ENCODE measurements at regions not wholly inside any gene's neighbourhood (a gene's known extent, or its start where the extent isn't known, plus 50 kb on each side); places are given as distances from the start of the nearest gene placed in this dataset.

DNA sequence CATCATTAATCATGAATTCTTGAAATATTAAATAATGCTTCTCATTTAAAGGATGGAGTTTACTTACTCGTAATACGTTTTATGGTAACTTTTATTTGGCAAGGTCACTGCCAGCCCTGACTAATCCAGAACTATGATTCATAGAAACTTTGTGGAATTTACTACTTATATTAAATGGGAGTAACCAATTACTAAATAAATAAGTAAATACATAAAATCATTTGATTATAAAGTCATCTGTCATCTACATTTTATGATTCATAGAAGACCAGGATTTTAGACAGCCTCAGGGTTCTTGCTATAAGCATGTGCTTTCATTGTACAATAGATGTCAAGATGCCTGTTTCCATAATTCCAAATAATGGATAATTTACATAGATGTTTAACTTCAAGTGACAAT lies 611.1 kb downstream of the TBC1D4 start:
- no peak for DNase-seq (ENCODE audit: low read depth)

- no peak for DNase-seq (ENCODE audit: low read depth)
Measured at GRCh38 chr13:74869846-74870245, 612.1 kb downstream of the TBC1D4 start.

DNA sequence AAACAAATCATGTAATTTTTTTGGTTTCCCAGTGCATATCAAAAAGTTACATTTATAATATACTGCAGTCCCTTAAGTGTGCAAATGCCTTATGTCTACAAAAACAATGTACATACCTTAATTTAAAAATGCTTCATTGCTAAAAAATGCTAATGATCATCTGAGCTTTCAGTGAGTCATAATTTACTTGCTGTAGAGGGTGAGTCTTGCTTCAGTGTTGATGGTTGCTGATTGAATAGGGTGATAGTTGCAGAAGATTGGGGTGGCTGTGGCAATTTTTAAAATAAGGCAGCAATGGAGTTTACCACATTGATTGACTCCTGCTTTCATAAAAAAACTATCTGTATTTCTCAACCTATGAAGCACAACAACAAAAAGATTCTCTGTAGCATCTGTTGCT lies 613.9 kb downstream of the TBC1D4 start:
- DNase-seq (ENCODE audit: low read depth), result no peak

GRCh38 chr13:74867460-74867859 lies 614.5 kb downstream of the TBC1D4 start:
- DNase-seq (ENCODE audit: low read depth), result peak; percentile 46

DNA sequence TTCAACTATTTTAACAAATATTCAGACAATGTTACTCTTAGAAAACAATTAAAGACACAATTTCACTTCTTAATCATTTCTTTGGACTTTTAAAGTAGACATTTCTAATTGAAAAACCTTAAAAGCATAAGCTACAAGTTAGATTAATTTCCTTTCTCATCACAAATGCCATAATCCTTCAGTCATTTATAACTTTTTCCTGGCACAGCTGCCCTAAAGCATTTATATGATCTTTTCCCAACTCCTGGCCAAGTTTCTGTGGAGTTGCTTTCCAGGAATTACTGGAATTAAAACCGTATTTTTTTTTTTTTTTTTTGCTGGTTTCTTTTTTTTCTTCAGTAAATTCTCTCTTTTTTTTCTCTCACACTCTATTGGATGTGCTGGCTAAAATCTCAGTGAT lies 615.9 kb downstream of the TBC1D4 start:
- no peak for DNase-seq (ENCODE audit: low read depth)

DNA sequence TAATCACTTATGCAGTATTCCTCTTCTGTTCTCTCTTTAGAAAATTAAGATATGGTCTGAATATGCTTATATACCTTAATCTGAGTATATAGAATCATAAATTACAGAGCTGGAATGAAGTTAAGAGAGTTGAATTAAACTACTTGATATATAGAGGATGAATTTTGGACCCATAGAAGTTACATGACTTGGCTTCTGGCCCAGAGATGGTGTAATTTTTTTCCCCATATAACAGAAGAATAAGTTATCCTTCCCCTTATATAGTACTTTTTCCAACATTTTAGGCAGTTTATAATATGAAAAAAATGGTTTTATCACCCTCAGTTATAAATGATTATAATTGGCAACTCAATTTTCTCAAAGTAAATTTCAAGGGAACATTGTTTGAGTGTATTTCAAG lies 616.3 kb downstream of the TBC1D4 start:
- DNase-seq (ENCODE audit: low read depth), result no peak

- DNase-seq (ENCODE audit: low read depth), result no peak
Measured at GRCh38 chr13:74860789-74861188, 621.2 kb downstream of the TBC1D4 start.

DNA sequence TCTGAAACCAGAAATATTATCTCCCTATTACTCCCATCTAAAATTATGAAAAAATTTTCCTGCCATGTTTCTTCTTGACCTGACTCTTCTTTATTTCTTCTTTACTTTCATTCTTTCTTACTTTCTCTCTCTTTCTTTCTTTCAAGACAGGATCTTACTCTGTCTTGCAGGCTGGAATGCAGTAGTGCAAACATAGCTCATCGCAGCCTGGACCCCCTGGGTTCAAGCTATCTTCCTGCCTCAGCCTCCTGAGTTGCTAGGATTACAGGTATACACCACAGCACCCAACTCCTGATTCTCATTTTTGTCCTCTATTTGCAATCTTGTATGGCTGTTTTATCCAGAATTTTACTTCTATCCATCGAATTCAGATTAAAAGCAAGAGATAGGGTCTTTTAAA lies 631.1 kb downstream of the TBC1D4 start:
- DNase-seq (ENCODE audit: low read depth), result no peak

GRCh38 chr13:74847966-74848365 lies 634.0 kb downstream of the TBC1D4 start:
- DNase-seq (ENCODE audit: low read depth), result no peak

GRCh38 chr13:74845806-74846205 lies 636.2 kb downstream of the TBC1D4 start:
- no peak for DNase-seq (ENCODE audit: low read depth)

- no peak for DNase-seq (ENCODE audit: low read depth)
Measured at GRCh38 chr13:74841651-74842050, 640.3 kb downstream of the TBC1D4 start.

DNA sequence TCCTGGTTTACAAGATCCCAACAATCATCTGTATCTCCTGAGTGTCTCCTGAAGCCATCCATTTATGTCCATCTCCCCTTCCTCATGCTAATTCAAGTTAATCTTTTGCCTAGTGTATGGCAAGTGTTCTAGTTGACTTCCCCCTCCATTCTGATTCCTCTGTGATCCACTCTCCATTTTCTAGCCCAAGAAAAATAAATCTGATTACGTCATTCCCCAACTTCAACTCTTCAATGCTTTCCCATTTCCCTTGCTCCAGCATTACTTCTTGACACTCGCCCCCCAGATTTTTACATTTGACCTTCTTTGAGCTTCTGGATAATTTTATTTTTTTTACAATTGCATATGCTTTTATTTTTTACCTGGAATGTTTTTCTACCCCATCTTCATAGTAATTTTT lies 640.8 kb downstream of the TBC1D4 start:
- no peak for DNase-seq (ENCODE audit: low read depth)

- peak; percentile 19 for DNase-seq (ENCODE audit: low read depth)
Measured at GRCh38 chr13:74839656-74840055, 642.3 kb downstream of the TBC1D4 start.

DNA sequence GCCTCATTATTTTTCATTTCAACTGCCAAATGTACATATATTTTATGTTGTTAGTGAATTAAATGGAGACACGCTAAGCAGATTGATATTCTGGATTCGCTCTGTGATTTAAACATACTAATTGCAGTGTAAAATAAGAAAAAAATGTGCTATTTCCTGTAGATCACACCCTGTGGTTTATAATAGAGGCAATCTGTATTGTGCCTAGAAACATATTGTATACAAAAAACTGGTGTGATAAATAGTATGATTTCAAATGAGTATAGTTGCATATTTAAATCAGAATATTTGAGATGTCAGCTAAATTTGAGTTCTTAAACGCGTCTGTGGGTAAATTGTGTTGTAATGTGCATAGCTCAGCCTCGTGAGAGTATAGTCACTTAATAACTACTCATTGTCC lies 643.9 kb downstream of the TBC1D4 start:
- no peak for DNase-seq (ENCODE audit: low read depth)

GRCh38 chr13:74836628-74837027 lies 645.3 kb downstream of the TBC1D4 start:
- no peak for DNase-seq (ENCODE audit: low read depth)

GRCh38 chr13:74835579-74835978 lies 646.4 kb downstream of the TBC1D4 start:
- DNase-seq (ENCODE audit: low read depth), result no peak

DNA sequence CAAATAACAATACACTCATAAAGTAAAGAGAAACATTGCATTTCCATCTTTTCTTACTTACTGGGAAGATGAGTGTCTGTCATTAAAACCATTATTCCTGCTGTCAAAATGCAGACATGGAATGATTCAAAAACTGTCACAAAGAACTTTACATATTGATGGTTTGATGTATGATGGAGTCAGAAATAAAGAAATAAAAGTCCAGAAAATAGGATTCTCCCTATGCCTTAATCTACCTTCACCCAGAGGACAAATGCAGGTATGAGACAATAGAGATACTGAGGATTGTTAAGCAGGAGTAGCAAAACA lies 656.1 kb downstream of the TBC1D4 start:
- no peak for DNase-seq (ENCODE audit: low read depth)

DNA sequence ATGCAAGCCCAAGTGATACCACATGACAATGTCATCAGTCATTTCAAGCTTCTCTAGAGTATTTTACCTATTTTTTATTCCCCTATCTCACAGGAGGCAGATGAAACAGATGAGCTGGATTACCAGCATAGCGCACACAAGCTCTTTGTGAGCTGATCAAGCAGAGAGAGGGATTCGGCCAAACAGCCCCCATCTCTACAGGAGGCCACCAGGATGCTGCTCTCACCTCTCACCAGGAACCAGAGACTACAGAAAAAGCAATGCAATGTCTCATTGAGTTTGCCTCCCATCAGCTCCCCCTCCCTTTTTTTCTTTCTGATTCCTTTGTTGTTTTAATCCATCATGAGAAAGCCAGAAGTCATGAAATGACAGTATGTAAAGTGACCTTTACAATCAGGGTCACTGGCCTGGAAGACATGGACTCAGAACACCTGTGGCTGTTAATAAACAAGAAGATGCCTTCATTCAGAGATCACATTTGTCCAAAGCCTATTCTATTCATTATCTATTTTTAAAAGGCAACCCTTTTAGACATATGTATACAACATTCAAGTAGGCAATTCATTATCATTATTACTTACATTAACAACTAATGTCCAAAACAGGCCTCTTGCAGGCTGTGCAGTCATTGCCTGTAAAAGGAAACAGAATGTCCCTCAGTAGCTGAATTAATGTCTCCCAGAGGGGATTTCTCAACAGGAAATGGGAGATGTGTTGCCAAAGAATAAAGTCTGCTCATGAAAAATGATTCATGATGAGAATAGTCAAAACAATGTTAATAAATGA lies 656.6 kb downstream of the TBC1D4 start:
- DNase-seq (ENCODE audit: low read depth), result peak; percentile 65

GRCh38 chr13:74820809-74821208 lies 661.2 kb downstream of the TBC1D4 start:
- DNase-seq (ENCODE audit: low read depth), result no peak

DNA sequence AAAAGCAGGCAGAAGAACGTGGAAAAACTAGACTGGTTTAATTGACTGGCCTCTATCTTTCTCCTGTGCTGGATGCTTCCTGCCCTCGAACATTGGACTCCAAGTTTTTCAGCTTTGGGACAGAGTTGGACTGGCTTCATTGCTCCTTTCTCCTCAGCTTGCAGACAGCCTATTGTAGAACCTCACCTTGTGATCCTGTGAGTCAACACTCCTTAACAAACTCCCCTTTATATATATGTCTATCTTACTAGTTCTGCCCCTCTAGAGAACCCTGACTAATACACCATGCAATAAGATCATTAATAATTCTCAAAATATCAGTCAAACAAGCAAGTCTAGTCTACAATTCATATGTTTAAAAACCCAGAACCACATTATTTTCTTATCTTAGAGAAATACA lies 662.4 kb downstream of the TBC1D4 start:
- DNase-seq (ENCODE audit: low read depth), result no peak

DNA sequence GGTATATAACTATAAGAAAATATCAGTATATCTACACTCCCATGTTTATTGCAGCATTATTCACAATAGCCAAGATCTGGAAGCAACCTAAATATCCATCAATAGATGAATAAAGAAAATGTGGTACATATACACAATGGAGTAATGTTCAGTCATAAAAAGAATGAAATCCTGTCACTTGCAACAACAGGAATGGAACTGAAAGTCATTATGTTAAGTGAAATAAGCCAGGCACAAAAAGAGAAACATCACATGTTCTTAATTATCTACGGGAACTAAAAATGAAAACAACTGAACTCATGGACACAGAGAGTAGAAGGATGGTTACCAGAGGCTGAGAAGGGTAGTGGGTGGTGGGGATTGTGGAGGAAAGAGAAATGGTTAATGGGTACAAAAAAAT lies 665.2 kb downstream of the TBC1D4 start:
- no peak for DNase-seq (ENCODE audit: low read depth)

DNA sequence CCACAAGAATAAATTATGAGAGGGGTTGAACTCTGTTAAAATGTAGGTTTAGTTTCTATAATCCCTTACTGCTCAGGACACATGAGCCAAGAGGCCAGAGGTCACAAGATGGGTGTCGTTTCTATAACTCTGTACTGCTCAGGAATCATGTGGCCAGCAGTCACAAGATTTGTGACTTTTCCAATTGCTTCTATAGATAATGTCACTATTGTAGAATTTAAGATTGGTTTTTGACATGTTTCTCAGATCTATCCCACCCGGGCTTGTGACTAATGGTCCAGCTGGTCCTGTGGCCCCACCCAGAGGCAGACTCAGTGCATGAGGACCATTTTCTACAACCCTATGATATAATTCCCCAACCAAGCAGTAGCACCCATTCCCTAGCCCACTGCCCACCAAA lies 662.0 kb upstream of the KLF12 start:
- no peak for DNase-seq (ENCODE audit: low read depth)

- DNase-seq (ENCODE audit: low read depth), result no peak
Measured at GRCh38 chr13:74795526-74795925, 661.3 kb upstream of the KLF12 start.

DNA sequence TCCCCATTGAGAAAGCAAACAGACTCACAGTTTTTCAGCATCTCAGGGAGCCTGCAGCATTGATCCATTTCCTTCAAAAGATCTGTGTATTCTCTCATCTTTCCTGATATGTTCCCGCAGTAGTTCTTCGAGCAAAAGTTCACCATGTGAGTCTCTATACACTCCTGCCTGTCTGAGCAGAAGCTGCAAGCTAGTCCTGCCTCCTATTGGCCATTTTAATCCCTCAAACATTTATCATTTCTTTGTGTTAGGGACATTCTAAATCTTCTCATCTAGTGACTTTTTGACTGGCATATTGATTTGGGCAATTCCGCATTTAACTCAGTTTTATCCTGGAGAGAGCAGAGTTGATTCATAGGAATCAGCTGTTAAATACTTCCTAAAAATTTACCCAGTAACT lies 660.4 kb upstream of the KLF12 start:
- DNase-seq (ENCODE audit: low read depth), result no peak

GRCh38 chr13:74794147-74794546 lies 659.9 kb upstream of the KLF12 start:
- no peak for DNase-seq (ENCODE audit: low read depth)

All from non-pigmented ciliary epithelial cell (primary cell).